GM21381 (cell line): ENCODE measurements at regions not wholly inside any gene's neighbourhood (a gene's known extent, or its start where the extent isn't known, plus 50 kb on each side); places are given as distances from the start of the nearest gene placed in this dataset.

Experiments
- ATAC-seq: cut with Tn5 transposase; IDR thresholded peaks from one replicate; pipeline ENCODE4 v1.9.1; 2021; ENCODE audit warnings: mild to moderate bottlenecking, moderate library complexity; ENCODE audit not compliant: unreplicated experiment

DNA sequence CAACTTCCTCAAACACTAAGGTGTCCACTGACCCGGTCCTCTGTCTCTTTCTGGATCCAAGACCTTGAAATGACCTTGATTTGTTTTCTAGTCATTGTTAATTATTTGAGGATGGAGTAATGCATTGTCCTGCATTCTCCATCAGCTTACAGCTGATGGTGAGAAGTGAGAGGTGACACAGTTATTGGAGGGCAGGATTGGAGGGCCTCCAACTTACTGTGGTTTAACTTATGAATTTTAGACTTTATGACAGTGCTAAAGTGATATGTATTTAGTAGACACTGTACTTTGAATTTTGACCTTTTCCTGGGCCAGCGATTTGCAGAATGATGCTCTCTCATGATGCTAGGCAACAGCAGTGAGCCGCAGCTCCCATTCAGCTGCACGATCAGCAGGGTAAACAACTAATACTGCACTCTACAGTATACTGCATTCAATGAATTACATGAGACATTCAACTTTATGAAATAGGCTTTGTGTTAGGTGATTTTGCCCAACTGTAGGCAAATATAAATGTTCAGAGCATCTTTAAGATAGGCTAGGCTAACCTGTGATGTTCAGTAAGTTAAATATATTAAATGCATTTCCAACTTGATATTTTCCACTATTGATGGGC, 200.0 kb upstream of the MEX3C start:
- ATAC-seq, result no peak

DNA sequence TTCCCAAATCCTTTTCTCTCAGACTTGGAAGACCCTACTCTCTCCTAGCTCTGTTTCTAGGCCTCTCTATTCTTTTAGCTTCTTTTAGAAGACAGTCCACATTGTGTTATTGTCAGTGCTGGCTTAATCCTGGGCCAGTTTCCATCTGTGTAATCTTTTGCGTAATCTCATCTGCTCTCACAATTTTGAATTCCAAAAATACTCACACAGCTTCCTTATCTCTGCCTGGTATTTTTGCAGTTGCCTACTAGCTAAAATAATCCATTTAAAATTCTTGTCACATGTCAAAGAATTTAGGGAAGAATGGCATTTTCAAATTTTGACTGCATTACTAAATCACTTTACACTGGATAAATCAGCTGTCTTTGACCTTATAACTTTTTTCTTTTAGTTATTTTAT, 200.6 kb upstream of the MEX3C start:
- ATAC-seq, result no peak

DNA sequence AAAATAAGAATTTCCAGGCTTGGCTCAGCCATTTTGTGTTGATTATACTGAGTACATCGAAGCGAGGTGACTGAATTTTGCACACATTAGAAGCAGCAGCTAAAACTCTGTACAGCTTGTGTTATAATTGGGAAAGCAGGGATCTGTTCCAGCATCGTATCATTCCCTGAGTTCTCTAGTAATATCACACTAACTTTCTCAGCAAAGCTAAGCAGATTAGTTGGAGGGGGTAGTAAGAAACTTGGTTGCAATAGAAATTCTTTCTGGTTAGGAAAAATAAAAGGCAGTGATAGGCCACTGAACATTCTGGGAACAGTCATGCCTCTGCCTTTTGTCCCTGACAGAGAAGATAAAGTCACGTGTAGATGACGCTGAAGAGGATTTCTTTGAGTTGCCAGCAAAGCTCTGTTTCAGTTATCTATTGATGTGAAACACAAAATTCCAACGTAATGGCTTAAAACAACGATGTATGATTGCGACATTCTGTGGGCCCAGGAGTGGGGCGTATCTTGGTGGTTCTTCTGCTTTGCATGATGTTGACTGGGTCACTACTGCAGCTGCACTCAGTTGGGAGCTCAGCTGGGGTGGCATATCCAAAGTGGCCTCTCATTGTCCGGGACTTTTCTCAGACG, 202.1 kb upstream of the MEX3C start:
- no peak for ATAC-seq

DNA sequence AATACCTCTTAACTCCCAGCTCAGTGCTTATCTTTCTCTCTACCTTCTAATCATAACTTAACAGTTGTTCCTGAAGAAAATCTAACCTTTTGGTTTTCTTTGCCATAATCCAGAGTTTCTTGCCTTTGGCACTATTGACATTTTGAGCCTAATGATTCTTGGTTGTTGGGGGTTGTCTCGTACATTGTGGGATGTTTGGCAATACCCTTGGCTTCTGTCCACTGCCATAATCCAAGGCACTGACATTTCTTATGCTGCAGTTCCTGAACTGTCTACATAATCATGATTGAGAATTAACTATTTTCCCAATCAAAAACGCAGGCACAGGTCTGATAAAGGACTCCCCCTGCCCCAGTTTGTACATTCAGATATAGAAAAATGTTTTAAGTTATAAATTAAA, 203.2 kb upstream of the MEX3C start:
- ATAC-seq, result no peak

DNA sequence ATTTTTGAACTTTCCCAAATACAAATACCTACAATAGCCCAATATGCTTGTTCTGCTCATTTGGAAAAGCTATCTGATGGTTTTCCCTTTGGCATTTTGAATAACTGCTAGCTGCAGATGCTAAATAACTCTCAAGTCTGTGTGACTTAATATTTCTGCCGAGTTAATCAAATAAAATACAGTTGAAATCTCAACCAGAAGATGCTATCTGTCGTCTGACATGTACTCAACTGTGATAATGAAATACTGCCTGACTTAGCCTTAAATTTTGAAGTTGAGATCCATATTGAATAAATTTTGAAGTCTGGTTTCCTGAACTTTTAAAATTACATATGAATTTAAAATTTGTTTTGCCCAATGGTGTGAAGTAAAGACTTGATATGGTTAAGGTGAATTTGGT, 204.4 kb upstream of the MEX3C start:
- no peak for ATAC-seq

DNA sequence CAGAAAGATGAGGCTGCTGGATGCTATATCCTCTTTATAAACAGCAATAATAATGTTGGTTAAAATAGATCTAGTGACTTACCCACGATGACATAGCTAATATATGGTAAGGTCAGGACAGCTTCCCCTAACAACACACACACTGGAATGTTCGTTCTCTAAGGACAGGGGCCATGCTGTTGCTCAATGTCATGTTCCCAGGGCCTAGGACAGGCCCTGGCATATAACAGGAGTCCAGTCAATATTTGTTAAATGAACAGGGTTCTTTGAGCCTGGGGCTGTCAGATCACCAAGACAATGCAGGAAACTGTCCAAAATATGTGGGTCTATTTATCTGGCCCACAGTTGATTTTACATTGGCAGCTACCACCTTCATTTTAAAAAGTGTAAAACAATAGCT, 207.1 kb upstream of the MEX3C start:
- no peak for ATAC-seq

DNA sequence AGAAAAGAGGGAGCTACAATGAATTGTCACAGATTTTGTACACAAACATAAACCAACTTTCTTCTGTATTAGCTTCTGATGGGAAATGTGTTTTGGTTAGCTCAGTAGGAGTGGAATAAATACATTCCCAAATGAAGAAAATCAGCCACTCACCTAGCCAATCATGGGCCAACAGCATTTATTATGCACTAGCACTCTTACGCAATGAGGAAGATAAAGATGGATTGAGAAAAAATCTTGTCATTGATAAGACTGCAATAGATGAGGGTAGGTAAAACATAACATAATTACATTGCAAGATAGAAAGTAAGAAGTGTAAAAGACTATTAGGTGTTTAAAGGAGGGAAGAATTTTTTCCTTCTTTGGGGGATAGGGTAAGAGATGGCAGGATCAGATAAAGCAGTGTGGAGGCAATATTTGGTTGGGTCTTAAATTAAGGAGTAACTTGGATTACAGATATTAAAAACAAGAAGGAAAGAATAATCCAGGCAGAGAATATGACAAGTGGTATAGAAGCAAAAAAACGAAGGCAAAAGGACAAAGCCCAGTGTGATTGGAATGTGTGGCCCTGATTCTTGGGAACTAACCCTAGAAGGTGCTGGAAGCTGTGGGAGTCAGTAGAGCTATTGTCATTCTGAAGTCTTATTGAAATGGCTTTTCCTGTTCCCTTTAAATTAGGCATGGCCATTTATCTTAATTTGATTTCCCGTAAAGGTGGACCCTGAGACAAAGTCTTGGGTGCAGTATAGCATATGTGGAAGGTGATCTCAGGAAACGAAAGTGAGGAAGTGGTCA, 208.4 kb upstream of the MEX3C start:
- ATAC-seq, result no peak

DNA sequence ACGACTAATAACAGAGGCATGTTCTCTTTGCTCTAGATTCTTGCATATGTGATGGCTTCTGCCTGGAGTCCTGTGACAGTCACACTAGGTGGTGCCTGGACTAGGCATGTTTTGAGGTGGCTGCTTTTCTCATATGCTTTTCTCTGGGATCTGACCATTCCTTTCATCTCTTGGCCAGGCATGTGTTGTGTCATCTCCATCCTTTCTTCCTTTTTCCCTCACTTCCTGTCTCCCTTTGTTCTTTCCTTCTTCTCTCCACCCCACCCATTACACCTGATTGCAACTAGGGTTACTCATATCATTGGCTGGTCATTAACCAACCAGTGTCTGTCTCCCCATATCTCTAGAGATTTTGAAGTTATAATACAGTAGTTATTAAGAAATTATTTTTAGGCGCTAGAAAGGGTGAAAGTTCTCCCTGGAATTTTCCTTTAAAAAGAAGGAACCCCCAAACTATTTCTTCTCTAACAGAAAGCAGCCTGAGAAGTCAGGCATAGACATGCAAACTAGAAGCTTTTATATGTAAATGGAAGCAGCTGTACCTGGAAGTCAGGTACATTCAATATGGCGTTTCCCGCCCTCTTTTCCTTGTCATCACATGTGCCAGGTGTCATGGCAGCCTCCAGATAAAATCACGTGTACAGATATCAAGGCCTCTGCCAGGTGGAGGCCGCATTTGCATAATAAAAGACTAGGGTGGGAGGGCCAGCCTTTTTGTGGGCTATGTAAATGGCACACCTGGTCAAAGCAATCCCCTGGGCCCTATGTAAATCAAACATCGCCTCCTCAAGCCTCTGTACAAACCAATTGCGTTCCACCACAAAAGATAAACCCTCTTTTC, 220.4 kb upstream of the MEX3C start:
- no peak for ATAC-seq

DNA sequence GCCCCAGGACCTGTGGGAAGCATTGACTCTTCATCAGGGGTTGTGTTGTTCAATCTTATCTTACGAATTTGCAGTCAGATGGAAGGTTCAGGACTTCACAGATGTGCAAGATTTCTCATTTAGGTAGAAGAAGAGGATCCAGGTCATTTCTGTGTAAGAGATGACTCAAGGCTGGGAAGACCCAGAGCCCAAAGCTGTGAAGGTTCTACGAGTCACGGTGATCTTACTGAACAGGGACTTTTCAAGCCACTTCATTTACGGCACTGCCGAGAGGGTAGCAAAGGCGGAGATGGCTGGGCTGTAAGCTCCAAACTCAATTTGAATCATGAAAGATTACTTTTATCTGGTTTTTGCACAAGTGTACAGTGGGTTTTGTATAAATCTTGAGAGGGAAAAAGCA, 228.0 kb upstream of the MEX3C start:
- peak; percentile 69 for ATAC-seq

DNA sequence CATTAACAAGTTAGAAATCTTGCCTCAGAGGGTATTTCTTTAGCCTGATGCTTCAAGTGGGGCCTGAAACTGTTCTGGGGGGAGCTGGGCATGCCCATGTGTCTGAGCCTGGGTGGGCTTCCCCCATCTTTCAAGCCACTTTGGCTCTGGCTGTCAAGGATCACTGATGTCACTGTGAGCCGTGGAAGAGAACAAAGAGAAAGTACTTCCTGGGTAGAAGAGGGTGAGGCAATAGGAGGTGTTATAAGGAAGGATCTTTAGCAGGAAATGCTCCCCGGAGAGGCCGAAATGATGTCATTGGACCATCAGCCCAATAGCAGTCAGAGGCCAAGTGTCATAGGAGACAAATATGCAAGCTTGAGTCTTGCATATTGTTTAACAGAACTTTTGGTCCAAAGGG, 228.4 kb upstream of the MEX3C start:
- ATAC-seq, result no peak

DNA sequence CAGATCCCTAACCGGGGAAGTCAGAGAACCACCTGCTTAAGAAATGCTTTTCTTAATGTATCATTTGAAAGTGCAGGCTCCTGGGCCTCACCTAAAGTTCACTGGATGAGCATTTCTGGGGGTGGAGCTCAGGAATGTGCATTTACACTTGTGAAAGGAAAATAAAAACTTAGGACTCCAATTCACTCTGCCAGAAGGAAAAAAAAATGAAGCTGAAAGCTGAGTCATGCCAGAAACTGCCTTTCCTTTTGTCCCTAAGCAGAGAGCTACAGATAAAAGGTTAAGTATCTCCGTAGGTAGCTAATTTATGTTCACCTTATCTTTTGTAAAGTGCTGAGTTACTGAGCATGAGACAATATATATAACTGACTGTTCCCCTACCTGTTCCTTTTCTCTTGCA, 229.5 kb upstream of the MEX3C start:
- ATAC-seq, result no peak

DNA sequence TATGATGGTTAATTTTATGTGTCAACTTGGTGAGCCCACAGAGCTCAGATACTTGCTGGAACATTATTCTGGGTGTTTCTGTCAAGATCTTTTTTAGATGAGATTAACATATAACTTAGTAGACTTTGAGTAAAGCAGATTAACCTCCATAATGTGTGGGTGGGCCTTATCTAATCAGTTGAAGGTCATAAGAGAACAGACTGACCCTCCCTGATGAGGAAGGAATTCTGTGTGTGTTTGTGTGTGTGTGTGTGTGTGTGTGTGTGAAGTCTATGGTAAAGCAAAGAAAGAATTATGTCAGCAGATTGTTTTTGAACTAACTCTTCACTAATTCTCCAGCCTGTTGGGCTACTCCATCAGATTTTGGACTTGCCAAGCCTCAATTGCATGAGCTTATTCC, 232.2 kb upstream of the MEX3C start:
- no peak for ATAC-seq

DNA sequence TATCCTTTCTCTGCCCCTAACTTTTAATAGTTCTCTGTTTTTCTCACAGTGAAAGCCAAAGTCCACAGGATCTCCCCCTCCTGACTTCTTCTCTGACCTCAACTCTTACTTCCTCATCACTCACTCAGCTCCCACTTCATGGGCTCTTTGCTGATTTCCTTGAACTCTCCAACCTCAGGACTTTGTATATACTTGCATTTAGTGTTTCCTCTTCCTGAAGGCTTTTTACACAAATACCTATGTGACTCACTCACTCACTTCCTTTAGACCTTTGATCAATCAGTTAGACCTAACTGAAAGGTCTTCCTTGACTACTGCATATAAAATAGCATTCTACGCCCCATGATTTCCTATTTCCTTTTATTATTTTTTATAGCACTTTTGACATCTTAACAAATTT, 233.1 kb upstream of the MEX3C start:
- no peak for ATAC-seq

DNA sequence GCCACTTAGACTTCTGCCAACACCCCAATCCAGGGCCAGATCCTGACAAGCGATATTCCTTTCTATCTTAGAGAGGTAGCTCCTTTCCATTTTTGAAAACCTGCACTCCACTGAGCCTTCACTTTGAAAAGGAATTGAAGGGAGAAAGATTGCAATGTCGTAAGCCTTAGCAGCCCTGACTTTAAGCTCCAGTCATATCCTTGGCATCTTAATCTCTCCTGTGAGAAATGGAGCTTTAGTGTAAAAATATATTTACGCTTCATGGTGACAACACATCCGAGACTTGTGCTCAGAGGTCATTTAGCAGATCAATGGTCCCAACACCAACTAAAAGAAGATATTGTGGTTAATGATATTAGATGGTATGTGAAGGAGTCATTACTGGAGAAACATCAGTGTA, 235.8 kb upstream of the MEX3C start:
- ATAC-seq, result no peak

DNA sequence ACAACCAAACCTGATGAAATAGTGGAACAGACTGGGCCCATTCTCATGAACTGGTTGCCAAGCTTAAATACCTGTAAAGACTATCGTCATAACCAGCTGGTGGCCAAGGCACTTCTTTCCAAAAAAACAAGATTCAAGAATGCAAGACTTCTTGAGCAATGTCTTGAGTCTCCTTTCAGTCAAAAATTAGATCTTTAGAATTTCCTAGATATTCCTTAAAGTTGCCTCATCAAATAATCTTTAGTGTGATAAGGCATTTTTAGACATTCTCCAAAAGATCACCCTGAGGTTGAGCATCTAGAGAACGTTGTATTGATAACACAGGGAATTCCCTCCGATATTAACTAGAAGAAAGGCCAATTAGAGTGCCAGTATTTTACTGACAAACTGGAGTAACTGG, 236.4 kb upstream of the MEX3C start:
- no peak for ATAC-seq

DNA sequence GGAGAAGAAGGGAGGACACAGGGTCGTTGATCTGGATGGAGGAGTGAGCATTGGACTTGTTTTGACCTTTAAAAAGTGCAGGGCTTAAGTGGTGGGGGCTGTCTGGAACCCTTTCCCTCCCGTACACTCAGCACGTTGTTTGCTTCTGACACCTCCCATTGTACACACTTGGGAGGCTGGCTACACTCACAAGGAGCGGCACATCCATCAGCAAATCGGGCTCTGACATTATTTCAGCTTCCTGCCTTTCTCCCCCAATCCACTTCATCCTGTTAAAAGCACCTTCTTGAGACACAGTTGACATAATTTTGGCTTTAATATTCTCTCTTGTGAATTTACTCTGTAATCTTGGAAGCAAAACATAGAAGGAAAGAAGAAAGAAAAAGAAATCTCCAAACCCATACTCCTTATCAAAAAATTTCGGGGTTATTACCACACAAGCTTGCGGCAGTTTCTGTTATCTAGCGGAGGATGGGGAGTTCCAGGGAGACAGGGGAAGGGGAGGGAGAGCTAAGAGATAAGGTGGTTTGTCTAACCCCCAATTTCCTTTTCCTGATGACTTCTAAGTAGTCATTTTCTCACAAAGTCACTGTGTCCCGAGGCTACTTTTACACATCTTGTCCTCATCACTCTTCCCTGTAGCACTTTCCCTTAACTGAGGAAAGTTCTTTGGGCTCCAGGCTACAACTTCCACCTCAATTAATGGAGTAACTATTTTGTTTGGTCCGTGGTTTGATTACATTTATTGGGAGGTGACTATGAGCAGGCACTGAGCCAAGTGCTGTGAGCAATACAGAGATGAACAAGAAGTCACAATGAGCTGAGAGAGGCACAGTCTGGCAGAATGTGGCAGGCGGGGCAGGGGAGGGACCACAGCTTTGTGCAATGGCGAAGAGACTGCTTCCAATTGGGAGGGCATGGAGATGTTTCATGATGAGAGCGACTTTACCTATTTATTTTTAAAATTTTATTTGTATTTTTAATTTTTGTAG, 240.1 kb upstream of the MEX3C start:
- ATAC-seq, result no peak

DNA sequence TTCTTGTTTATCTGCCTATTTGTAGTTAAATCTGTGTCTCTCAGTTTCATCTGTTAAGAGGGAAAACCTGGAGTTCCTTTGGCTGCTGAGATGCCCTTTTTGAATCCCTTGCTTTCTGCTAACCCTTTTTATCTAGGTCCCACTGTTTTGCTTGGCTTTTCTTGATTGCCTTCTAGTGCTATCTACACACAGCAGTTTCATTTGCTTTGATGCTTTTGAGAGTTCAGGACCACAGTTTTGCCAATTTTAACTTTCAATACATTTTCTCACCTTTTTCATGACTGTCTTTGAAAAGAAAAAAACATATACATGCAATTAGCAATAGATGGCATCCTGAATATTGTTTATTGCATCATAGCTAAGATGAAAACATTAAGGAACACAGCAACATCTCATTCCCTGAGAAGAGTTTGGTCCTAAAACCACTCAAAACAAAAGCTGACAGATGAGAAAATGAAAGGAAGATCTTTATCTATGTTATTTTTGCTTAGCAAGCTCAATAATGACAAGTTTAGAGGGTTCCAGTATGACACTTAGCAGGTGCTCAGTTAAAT, 241.4 kb upstream of the MEX3C start:
- ATAC-seq, result no peak

DNA sequence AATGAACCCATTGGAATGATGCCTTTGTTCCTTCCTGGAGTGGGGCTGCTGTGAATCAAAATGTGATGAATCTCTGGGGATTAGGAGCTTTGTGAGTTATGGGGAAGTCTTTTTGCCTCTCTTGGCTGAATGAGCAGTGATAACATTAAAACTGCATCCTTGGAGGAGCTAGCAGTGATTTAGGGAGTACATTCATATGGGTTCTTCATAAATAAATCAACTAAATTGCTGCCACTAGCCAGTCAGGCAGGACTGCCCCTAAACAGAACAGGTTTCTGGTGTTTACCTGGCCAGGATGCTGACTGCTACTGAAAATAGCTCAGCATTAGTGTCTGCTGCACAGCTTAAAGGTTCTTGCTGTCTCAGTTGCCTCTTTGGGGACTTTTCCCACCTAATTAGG, 244.5 kb upstream of the MEX3C start:
- ATAC-seq, result no peak

DNA sequence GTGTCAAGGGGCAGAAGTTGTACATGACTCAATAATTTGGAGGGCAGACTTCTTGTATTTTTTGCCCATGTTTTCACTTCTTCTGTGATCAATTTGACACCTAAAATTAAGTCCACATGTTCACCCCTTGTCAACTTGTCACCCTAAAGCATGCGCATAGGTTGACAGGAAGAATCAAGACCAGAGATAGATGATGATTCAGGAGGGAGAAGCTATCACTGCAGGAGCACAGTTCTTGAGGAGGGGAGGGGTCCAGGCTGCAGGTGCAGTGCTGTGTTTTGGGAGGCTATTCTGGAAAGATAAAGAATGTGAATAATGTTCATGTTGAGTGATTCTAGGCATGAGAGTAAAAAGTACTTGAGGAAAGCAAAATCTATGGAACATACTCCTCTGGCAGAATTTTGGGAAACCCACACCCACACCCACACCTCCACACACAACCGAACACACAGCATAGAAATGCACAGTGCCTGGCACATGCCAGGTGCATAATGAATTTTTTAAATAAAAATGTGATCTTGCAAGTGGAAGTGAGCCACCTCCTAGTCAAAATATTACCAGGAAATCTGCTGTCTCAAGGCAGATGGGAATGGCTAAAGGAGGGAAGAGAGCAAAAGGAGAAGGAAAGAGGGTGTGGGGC, 249.2 kb upstream of the MEX3C start:
- no peak for ATAC-seq
